ENCODE measurements at regions not wholly inside any gene's neighbourhood (a gene's known extent, or its start where the extent isn't known, plus 50 kb on each side); places are given as distances from the start of the nearest gene placed in this dataset.
"Not testable (repeated sequence)": the region's sequence is repeated elsewhere in the genome, so short reads cannot be mapped to it uniquely, and the experiment has no call there.

- in situ Hi-C loops (cut with HindIII; ENCODE audit: low sequenced_read_pairs) = no loop called here
- no peak for DNase-seq (ENCODE audit: low spot score)
Observed at GRCh38 chr14:38400751-38401150, 144.9 kb upstream of the CLEC14A start.

GRCh38 chr14:38399652-38400051 is 143.8 kb upstream of the CLEC14A start:
- in situ Hi-C loops (cut with HindIII; ENCODE audit: low sequenced_read_pairs) = no loop called here
- DNase-seq (ENCODE audit: low spot score) = no peak

- in situ Hi-C loops (cut with HindIII; ENCODE audit: low sequenced_read_pairs) = no loop called here
- no peak for DNase-seq (ENCODE audit: low spot score)
Observed at GRCh38 chr14:38394767-38395166, 138.9 kb upstream of the CLEC14A start.

DNA sequence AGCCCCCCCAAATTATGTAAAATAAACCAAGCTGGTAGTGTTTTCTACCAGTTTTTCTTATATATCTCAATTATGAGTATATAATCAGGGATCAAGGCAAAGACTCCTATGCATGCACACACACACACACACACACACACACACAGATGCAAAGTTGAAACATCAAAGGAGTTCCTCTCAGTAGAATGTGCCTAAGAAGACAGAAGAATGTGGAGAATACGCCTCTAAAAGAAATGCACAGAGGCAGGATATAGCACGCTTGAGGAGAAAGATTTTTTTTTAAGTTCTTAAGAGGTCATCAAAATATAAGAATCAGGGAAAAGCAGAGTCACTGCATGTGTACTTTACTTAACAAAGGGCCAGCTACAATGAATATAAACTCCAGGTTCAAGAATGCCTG is 138.2 kb upstream of the CLEC14A start:
- in situ Hi-C loops (cut with HindIII; ENCODE audit: low sequenced_read_pairs) = no loop called here
- no peak for DNase-seq (ENCODE audit: low spot score)

DNA sequence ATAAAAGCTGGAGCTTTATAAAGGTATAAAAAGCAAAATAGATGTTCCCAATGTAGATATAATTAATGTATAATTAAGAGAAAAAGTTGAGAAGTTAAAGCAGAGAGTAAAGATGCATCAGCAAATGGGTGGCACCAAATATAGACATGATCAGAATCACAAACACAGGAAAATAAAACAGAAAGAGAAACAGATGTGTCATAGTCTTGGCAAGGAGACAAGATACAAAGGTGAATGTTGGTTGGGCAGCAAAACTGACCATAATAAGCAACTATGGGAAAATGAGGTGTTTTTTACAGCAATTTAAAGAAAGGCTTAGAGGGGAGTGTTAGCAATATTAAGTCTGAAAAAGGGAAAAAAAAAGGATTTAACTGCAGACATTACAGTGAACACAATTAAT is 135.4 kb upstream of the CLEC14A start:
- no peak for DNase-seq (ENCODE audit: low spot score)
- in situ Hi-C loops (cut with HindIII; ENCODE audit: low sequenced_read_pairs) = no loop called here

DNA sequence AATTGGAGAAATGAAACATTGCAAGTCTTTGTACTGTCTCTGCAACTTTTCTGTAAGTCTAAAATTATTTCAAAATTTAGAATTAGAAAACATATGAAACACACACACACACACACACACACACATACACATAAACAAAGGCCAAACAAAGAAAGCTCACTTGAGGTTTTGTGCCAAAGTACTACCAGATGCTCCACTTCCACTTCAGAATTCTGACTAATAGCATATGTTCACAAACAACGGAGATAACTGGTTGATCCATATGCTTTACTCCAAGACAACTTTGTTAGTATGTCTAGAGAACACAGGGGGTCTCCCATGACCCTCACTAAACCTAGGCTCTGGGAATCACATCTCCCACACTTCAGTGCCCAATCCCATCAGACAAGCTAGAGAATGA is 133.8 kb upstream of the CLEC14A start:
- no peak for DNase-seq (ENCODE audit: low spot score)
- in situ Hi-C loops (cut with HindIII; ENCODE audit: low sequenced_read_pairs) = no loop called here

- in situ Hi-C loops (cut with HindIII; ENCODE audit: low sequenced_read_pairs) = no loop called here
- no peak for DNase-seq (ENCODE audit: low spot score)
Observed at GRCh38 chr14:38387821-38388220, 131.9 kb upstream of the CLEC14A start.

GRCh38 chr14:38385836-38386235 is 129.9 kb upstream of the CLEC14A start:
- in situ Hi-C loops (cut with HindIII; ENCODE audit: low sequenced_read_pairs) = no loop called here
- DNase-seq (ENCODE audit: low spot score) = no peak

DNA sequence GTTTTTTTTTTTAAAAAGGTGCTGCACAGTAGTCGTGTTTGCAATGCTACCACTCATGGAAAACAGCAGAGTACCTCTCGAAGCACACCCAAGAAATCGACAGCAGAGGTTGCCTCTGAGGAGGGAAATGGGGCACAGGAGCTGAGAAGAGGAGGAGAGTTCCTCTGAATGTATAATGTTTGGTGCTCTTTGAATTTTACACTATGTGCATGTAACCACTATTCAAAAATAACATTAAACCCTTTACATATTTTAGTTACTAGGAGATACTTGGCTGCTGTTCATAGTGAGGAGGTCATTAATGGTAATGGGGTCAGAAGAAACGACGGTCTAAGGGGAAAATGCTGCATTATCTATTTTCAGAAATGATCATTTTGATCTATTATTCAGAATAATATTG is 129.4 kb upstream of the CLEC14A start:
- in situ Hi-C loops (cut with HindIII; ENCODE audit: low sequenced_read_pairs) = no loop called here
- DNase-seq (ENCODE audit: low spot score) = no peak

DNA sequence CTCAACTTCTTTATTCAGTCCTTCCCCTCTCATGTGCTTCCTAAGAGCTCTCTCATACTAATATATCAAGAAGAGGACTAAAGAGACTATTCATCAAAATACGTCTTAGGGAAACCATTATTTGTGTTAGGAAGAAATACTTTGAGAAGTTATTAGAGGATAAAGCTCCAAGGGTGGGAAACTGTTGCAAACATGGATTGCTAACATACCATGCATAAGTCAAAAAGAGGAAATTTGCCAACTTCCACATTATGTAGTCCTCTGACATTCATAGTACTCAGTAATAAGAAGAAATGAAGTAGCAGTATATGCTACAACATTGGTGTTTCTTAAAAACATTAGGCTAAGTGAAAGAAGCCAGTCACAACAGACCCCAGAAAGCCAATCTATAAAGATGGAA is 128.8 kb upstream of the CLEC14A start:
- DNase-seq (ENCODE audit: low spot score) = no peak
- in situ Hi-C loops (cut with HindIII; ENCODE audit: low sequenced_read_pairs) = no loop called here

GRCh38 chr14:38367922-38368321 is 112.0 kb upstream of the CLEC14A start:
- no peak for DNase-seq (ENCODE audit: low spot score)
- in situ Hi-C loops (cut with HindIII; ENCODE audit: low sequenced_read_pairs) = no loop called here

- in situ Hi-C loops (cut with HindIII; ENCODE audit: low sequenced_read_pairs) = no loop called here
- no peak for DNase-seq (ENCODE audit: low spot score)
Observed at GRCh38 chr14:38366374-38366773, 110.5 kb upstream of the CLEC14A start.

- in situ Hi-C loops (cut with HindIII; ENCODE audit: low sequenced_read_pairs) = no loop called here
- no peak for DNase-seq (ENCODE audit: low spot score)
Observed at GRCh38 chr14:38363217-38363616, 107.3 kb upstream of the CLEC14A start.

DNA sequence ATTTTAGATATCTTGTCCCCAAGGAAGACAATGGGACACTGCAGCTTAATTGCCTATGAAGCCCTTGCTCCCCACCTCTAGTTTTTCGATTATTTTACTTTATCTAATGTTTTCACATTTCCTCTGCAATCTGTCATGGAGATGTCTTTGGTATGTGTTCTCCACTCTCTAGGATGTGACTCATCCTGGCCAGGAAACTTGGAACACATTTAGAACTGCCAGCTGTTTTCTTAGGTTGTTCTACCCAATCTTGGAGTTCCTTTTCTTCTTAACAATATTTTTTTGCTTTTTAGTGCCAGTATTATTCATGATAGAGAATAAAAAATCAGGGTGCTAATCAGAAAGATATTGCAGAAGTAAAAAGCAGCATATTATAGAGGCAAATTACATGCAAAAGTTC is 101.7 kb upstream of the CLEC14A start:
- in situ Hi-C loops (cut with HindIII; ENCODE audit: low sequenced_read_pairs) = no loop called here
- DNase-seq (ENCODE audit: low spot score) = no peak

GRCh38 chr14:38355473-38355872 is 99.6 kb upstream of the CLEC14A start:
- in situ Hi-C loops (cut with HindIII; ENCODE audit: low sequenced_read_pairs); DNase-seq (ENCODE audit: low spot score): not testable (repeated sequence)

DNA sequence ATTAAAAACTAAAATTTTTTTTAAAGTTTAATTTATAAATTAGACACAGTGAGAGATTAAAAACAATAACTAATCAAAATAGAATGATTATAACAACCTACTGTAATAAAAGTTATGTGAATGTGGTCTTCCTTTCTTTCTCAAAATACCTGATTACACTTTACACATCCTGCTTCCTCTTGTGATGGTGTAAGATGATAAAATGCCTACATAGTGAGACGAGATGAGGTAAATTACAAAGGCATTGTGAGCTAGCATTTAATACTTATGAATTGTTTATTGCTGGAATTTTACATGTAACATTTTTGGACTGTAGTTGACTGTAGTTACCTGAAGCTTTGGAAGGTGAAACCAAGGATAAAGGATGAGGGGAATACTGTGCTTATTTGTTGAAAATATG is 94.2 kb upstream of the CLEC14A start:
- in situ Hi-C loops (cut with HindIII; ENCODE audit: low sequenced_read_pairs) = no loop called here
- DNase-seq (ENCODE audit: low spot score) = no peak

DNA sequence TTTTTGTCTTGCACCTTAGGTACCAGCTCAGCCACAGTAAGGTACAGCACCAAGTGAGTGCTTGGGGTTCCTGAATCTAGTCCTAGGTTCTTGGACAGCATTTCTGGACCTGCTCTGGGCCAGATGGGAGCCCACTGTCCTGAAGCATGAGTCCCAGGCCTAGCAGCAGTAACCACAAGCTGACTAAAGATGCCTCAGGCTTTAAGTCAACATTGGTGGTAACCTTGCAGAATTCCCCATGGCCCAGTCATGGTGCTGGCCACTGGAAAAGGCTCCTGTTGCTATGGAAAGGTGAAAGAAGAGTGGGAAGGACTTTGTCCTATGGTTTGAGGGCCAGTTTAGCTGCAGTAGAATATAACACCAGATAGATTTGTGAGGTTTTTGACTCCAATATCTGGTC is 86.9 kb upstream of the CLEC14A start:
- DNase-seq (ENCODE audit: low spot score) = no peak
- in situ Hi-C loops (cut with HindIII; ENCODE audit: low sequenced_read_pairs) = no loop called here

- no peak for DNase-seq (ENCODE audit: low spot score)
- in situ Hi-C loops (cut with HindIII; ENCODE audit: low sequenced_read_pairs) = no loop called here
Observed at GRCh38 chr14:38339696-38340095, 83.8 kb upstream of the CLEC14A start.

DNA sequence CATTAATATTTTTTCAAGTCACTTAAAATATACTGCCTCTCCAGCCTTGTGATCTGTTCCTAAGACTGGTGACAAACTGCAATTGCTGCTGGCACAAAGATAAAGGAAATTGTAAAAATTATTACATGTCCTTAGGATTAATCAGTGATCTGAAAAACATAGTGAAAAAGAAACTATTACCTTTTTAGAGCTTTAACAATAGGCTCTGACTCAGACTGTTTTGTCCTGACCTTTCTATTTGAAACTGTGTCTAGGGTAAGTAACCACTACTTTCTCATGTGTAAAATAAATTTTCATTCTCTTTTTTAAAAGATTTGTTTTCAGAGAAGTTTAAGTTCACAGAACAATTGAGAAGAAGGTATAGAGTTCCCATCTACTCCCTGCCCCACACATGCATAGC is 80.4 kb upstream of the CLEC14A start:
- in situ Hi-C loops (cut with HindIII; ENCODE audit: low sequenced_read_pairs) = no loop called here

GRCh38 chr14:38330275-38330674 is 74.4 kb upstream of the CLEC14A start:
- in situ Hi-C loops (cut with HindIII; ENCODE audit: low sequenced_read_pairs) = no loop called here
- DNase-seq (ENCODE audit: low spot score) = no peak

More for the DNA sequence above, 80.4 kb upstream of the CLEC14A start:
- no peak for DNase-seq (ENCODE audit: low spot score)

- no peak for DNase-seq (ENCODE audit: low spot score)
- in situ Hi-C loops (cut with HindIII; ENCODE audit: low sequenced_read_pairs) = no loop called here
Observed at GRCh38 chr14:38329246-38329645, 73.4 kb upstream of the CLEC14A start.

DNA sequence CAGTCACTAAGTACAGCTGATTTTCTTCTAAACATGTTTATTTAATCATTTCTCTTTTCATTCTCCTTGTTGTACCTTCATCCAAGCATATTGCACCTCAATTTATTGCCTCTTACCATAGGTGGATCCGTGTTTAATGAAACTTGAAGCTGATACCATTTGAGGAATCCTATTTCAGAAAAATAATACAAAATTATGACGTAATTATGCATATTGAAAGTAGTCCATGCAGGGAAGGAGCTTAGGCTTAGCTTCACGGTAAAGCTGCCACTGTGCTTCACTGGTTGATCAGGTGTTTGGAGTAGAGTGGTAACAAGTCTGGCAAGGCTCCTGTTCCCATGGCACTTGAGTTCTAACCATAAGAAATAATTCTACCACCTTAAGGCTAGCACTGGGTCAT is 61.0 kb upstream of the CLEC14A start:
- DNase-seq (ENCODE audit: low spot score) = no peak
- in situ Hi-C loops (cut with HindIII; ENCODE audit: low sequenced_read_pairs) = no loop called here
